GM12878 (cell line): ENCODE measurements at regions not wholly inside any gene's neighbourhood (a gene's known extent, or its start where the extent isn't known, plus 50 kb on each side); places are given as distances from the start of the nearest gene placed in this dataset.
A peak's percentile ranks its signal among the peaks of the same experiment; 100 is the strongest.

Experiments
- ATAC-seq: fragments of 200-7000 bp; cut with Tn5 transposase; 3 replicates; pipeline ENCODE4 v1.9.1; 2020; ENCODE audit warnings: mild to moderate bottlenecking, moderate library complexity
- BruUV-seq: library from RNA; stranded (reverse); fragments of 400-500 nt; replicated peaks from 2 replicates; lab custom pipeline; 2021; lab: Mats Ljungman, UMichigan
- CTCF ChIA-PET: fragments of 300-600 bp; sonication (Branson Sonifier 250); formaldehyde crosslinking; extraction: SDS; loops from one replicate; lab custom pipeline; 2021; ENCODE audit warnings: inconsistent platforms; lab: Yijun Ruan, JAX
- POLR2A ChIA-PET: fragments of 350-600 bp; formaldehyde crosslinking; extraction: SDS; loops from one replicate; lab custom pipeline; 2021; ENCODE audit warnings: inconsistent platforms; lab: Charles Lee
- RAD21 ChIA-PET: fragments of 300-600 bp; sonication (Branson Sonifier 250); formaldehyde crosslinking; loops from one replicate; lab custom pipeline; 2023; ENCODE audit warnings: antibody characterized with exemption; ENCODE audit not compliant: unreplicated experiment; lab: Charles Lee
- SMC1A ChIA-PET: fragments of 300-600 bp; sonication (Branson Sonifier 250); formaldehyde crosslinking; loops from one replicate; lab custom pipeline; 2023; ENCODE audit not compliant: unreplicated experiment, uncharacterized antibody; lab: Charles Lee
- DNase-seq: peaks from one replicate; pipeline ENCODE4 v3.0.0-alpha.2; 2011; ENCODE audit warnings: low read depth, low spot score
- FAIRE-seq: peaks from 3 replicates; lab custom pipeline; 2011; peaks lifted over from hg19 to GRCh38; lab: Jason Lieb, UNC
- H2AFZ ChIP-seq: 2 replicates; pipeline ENCODE4 v1.6.0; 2011; ENCODE audit warnings: low read depth, low read length, control low read depth; ENCODE audit not compliant: control insufficient read depth
- H3K27ac ChIP-seq: 2 replicates; pipeline ENCODE4 v1.5.1; 2011; ENCODE audit warnings: control low read depth; ENCODE audit not compliant: control insufficient read depth, insufficient read depth
- H3K27me3 ChIP-seq, 2 experiments: replicated peaks in 1 of 2; 2 replicates each; pipeline versions ENCODE4 v1.6.0 to v1.6.1; 2011; ENCODE audit warnings: low read length in 1 of 2; ENCODE audit not compliant: control insufficient read depth in 2 of 2, insufficient read depth in 2 of 2
- H3K36me3 ChIP-seq, 2 experiments: 2 replicates each; pipeline ENCODE4 v1.5.1; 2011; ENCODE audit warnings: low read length in 1 of 2; ENCODE audit not compliant: control insufficient read depth in 2 of 2, insufficient read depth in 2 of 2
- H3K4me1 ChIP-seq: 2 replicates; pipeline ENCODE4 v1.6.1; 2011; ENCODE audit warnings: mild to moderate bottlenecking, low read length, moderate library complexity, mixed read lengths; ENCODE audit not compliant: control insufficient read depth, insufficient read depth
- H3K4me2 ChIP-seq: 2 replicates; pipeline ENCODE4 v1.6.0; 2011; ENCODE audit warnings: control low read depth; ENCODE audit not compliant: control insufficient read depth, insufficient read depth
- H3K4me3 ChIP-seq: fragments of 200-600 bp; sonication (generic); 2 replicates; pipeline ENCODE4 v1.5.1; 2016
- H3K79me2 ChIP-seq: 2 replicates; pipeline ENCODE4 v1.6.0; 2011; ENCODE audit warnings: low read length; ENCODE audit not compliant: control insufficient read depth, insufficient read depth
- H3K9ac ChIP-seq: 2 replicates; pipeline ENCODE4 v1.8.0; 2011; ENCODE audit warnings: low read length, control low read depth, mixed read lengths; ENCODE audit not compliant: control insufficient read depth, insufficient read depth
- H3K9me3 ChIP-seq: replicated peaks from 3 replicates; pipeline ENCODE4 v1.5.1; 2011; ENCODE audit warnings: mild to moderate bottlenecking, low read length; ENCODE audit not compliant: control insufficient read depth, insufficient read depth
- H4K20me1 ChIP-seq: 2 replicates; pipeline ENCODE4 v1.6.0; 2011; ENCODE audit not compliant: control insufficient read depth, insufficient read depth
- CEBPB ChIP-seq, 2 experiments: fragments of 150-350 bp in 1 of 2; IDR thresholded peaks; 2 replicates each; pipeline ENCODE4 v1.6.1; 2012 to 2014; ENCODE audit warnings: low read depth in 2 of 2, low read length in 2 of 2, borderline replicate concordance in 1 of 2, inconsistent platforms in 1 of 2
- SPI1 ChIP-seq: IDR thresholded peaks from 2 replicates; pipeline ENCODE4 v1.6.1; 2011; ENCODE audit warnings: low read depth, mild to moderate bottlenecking, low read length, moderate library complexity, borderline replicate concordance; ENCODE audit not compliant: insufficient read depth
- USF1 ChIP-seq: IDR thresholded peaks from 2 replicates; pipeline ENCODE4 v1.6.1; 2011; ENCODE audit warnings: borderline replicate concordance, low read depth, mild to moderate bottlenecking, moderate library complexity, mixed read lengths, low read length; ENCODE audit not compliant: insufficient read depth; ENCODE audit errors: extremely low read length
- ZBTB4 ChIP-seq: fragments of 450-650 bp; formaldehyde crosslinking; IDR thresholded peaks from 2 replicates; pipeline ENCODE4 v1.4.0; 2022; ENCODE audit warnings: mild to moderate bottlenecking, moderate library complexity
- WGBS: methylation state at CpG from one replicate; pipeline ENCODE4 v1.1.6; 2016; ENCODE audit warnings: low lambda C conversion rate; ENCODE audit not compliant: insufficient replicate concordance, insufficient coverage; ENCODE audit errors: missing lambda C conversion rate; 5-methylcytosine and 5-hydroxymethylcytosine counted together
- in situ Hi-C: fragments of 300-500 bp; cut with MboI; formaldehyde crosslinking; loops from 9 replicates; pipeline ENCODE4 v1.14.3; 2018; ENCODE audit warnings: mixed read lengths
- intact Hi-C: fragments of 100-400 bp; cut with micrococcal nuclease; formaldehyde crosslinking; loops from one replicate; pipeline ENCODE4 v1.14.2; 2022; ENCODE audit not compliant: unreplicated experiment

- no peak for TF ChIP-seq ZBTB4 (CRISPR knock-in tag)
- no peak for TF ChIP-seq USF1
Observed at GRCh38 chr5:101608322-101608721, 687.8 kb downstream of the SLCO4C1 start (continued).

GRCh38 chr5:101605700-101606099 is 690.4 kb downstream of the SLCO4C1 start:
- no peak overlapping the region for H2AFZ ChIP-seq
- H3K36me3 ChIP-seq = no peaks in the 10 kb centered on the region
- no peaks in the 10 kb centered on the region for H3K4me1 ChIP-seq
- intact Hi-C loops = no loop called here
- H4K20me1 ChIP-seq = no peaks in the 10 kb centered on the region
- TF ChIP-seq SPI1 (0 out of 2 replicates have a peak, but pooled peaks have one; percentile 9), CEBPB (IDR thresholded peaks at IDR 0.05; ENCODE audit: borderline replicate concordance in 1 of 2, low read depth in 2 of 2, low read length in 2 of 2) (no peak)
- ChIA-PET RAD21 (no interaction called here), SMC1A (no interaction called here), POLR2A (no interaction called here), CTCF (no interaction called here)
- H3K27ac ChIP-seq = no peak overlapping the region
- 0% methylated on average over 3 of the region's 3 CpGs for WGBS
- H3K27me3 ChIP-seq = no peaks in the 10 kb centered on the region
- no peak for FAIRE-seq
- no peak overlapping the region for H3K4me2 ChIP-seq
- no peaks in the 10 kb centered on the region for H3K79me2 ChIP-seq
- ATAC-seq = 0 out of 3 replicates have a peak, but pooled peaks have one; percentile 27
- no peak overlapping the region for H3K9ac ChIP-seq
- BruUV-seq = no TSS peak
- H3K4me3 ChIP-seq = no peak overlapping the region
- no peaks in the 10 kb centered on the region for H3K9me3 ChIP-seq
- no peak for DNase-seq
- in situ Hi-C loops = no loop called here
